ENCODE measurements at regions not wholly inside any gene's neighbourhood (a gene's known extent, or its start where the extent isn't known, plus 50 kb on each side); places are given as distances from the start of the nearest gene placed in this dataset.
"Not testable (repeated sequence)": the region's sequence is repeated elsewhere in the genome, so short reads cannot be mapped to it uniquely, and the experiment has no call there.

GRCh38 chr6:67121115-67121514 lies 1414.1 kb upstream of the EYS start:
- DNase-seq (ENCODE audit: low read depth, low spot score): no peak
- no peak overlapping the region for H3K4me3 ChIP-seq (ENCODE audit: low read depth, low read length)
- no peak for TF ChIP-seq CTCF (IDR thresholded peaks at IDR 0.05; ENCODE audit: insufficient read depth, low read length, missing control alignments)
- CTCF ChIA-PET: no interaction called here
- POLR2A ChIA-PET: no interaction called here

- H3K4me3 ChIP-seq (ENCODE audit: low read depth, low read length): no peak overlapping the region
- ChIA-PET POLR2A (no interaction called here), CTCF (no interaction called here)
- no peak for DNase-seq (ENCODE audit: low read depth, low spot score)
- TF ChIP-seq CTCF (IDR thresholded peaks at IDR 0.05; ENCODE audit: insufficient read depth, low read length, missing control alignments): no peak
Observed at GRCh38 chr6:67112120-67112519, 1405.1 kb upstream of the EYS start.

- ChIA-PET POLR2A (no interaction called here), CTCF (no interaction called here)
- no peak overlapping the region for H3K4me3 ChIP-seq (ENCODE audit: low read depth, low read length)
- no peak for DNase-seq (ENCODE audit: low read depth, low spot score)
- TF ChIP-seq CTCF (IDR thresholded peaks at IDR 0.05; ENCODE audit: insufficient read depth, low read length, missing control alignments): no peak
Observed at GRCh38 chr6:67102743-67103142, 1395.7 kb upstream of the EYS start.

- POLR2A ChIA-PET; H3K4me3 ChIP-seq (ENCODE audit: low read depth, low read length); DNase-seq (ENCODE audit: low read depth, low spot score); CTCF ChIA-PET: not testable (repeated sequence)
Observed at GRCh38 chr6:67095618-67096226, 1388.7 kb upstream of the EYS start.

- ChIA-PET POLR2A (no interaction called here), CTCF (no interaction called here)
- no peak for TF ChIP-seq CTCF (IDR thresholded peaks at IDR 0.05; ENCODE audit: insufficient read depth, low read length, missing control alignments)
- no peak overlapping the region for H3K4me3 ChIP-seq (ENCODE audit: low read depth, low read length)
- DNase-seq (ENCODE audit: low read depth, low spot score): no peak
Observed at GRCh38 chr6:67094431-67094946, 1387.5 kb upstream of the EYS start.

GRCh38 chr6:67073938-67074337 lies 1366.9 kb upstream of the EYS start:
- no peak for TF ChIP-seq CTCF (IDR thresholded peaks at IDR 0.05; ENCODE audit: insufficient read depth, low read length, missing control alignments)
- ChIA-PET CTCF (no interaction called here), POLR2A (no interaction called here)

GRCh38 chr6:67068781-67069180 lies 1361.8 kb upstream of the EYS start:
- no peak for TF ChIP-seq CTCF (IDR thresholded peaks at IDR 0.05; ENCODE audit: insufficient read depth, low read length, missing control alignments)
- ChIA-PET POLR2A (no interaction called here), CTCF (no interaction called here)
- no peak for DNase-seq (ENCODE audit: low read depth, low spot score)
- no peak overlapping the region for H3K4me3 ChIP-seq (ENCODE audit: low read depth, low read length)

More at GRCh38 chr6:67073938-67074337, 1366.9 kb upstream of the EYS start:
- DNase-seq (ENCODE audit: low read depth, low spot score): no peak
- H3K4me3 ChIP-seq (ENCODE audit: low read depth, low read length): no peak overlapping the region

Data from AG04449 (cell line).